C4-2B (cell line): ENCODE measurements at regions not wholly inside any gene's neighbourhood (a gene's known extent, or its start where the extent isn't known, plus 50 kb on each side); places are given as distances from the start of the nearest gene placed in this dataset.

Experiments used
- H3K27ac ChIP-seq: fragments of 450-650 bp; 2 replicates; pipeline ENCODE4 v1.5.1; 2017
- CTCF ChIP-seq: fragments of 450-650 bp; conservative IDR thresholded peaks from 2 replicates; pipeline ENCODE4 v1.5.1; 2017; ENCODE audit warnings: mild to moderate bottlenecking
- ZFX ChIP-seq: fragments of 450-650 bp; IDR thresholded peaks from 2 replicates; pipeline ENCODE4 v1.6.1; 2017

DNA sequence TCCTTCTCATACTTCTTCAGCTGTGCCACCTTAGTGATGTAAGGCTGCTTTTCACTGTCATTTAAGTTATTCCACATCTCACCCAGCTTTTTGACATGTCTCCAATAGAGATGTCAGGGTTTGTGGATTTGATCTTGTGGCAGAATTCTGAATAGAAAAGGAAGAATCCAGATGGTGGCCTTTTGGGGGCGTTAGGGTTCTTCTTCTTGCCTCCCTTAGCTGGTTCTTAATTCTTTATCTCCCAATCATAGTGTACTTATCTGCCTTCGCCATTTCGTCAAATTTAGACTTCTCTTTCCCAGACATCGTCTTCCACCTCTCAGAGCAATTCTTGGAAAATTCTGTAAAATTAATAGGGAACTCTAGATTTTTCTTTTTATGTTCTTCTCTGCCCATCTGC is 422.9 kb downstream of the GJA1 start:
- TF ChIP-seq ZFX, result no peak
- no peak for TF ChIP-seq CTCF
- H3K27ac ChIP-seq, result no peak overlapping the region

GRCh38 chr6:121858986-121859385 is 423.5 kb downstream of the GJA1 start:
- H3K27ac ChIP-seq, result no peak overlapping the region
- no peak for TF ChIP-seq CTCF
- TF ChIP-seq ZFX, result no peak

DNA sequence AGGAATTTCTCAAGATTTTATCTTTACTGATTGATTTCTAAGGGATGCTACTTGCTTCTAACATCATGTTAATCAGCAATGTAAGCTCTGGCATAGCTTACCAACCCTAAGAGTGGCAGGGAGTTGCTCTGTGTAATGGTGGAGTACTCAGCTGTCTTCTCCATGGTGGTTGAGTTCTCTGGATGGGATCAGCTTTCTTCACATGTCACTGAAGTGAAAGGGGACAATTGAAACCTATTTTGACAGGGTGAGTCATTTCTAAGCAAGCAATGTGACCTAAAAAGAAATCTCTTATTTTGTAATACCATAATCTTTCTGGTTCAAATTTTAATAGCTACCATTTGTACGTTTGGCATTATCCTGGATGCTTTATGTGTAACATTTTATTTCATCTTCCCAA is 430.4 kb downstream of the GJA1 start:
- TF ChIP-seq CTCF (no peak), ZFX (no peak)

DNA sequence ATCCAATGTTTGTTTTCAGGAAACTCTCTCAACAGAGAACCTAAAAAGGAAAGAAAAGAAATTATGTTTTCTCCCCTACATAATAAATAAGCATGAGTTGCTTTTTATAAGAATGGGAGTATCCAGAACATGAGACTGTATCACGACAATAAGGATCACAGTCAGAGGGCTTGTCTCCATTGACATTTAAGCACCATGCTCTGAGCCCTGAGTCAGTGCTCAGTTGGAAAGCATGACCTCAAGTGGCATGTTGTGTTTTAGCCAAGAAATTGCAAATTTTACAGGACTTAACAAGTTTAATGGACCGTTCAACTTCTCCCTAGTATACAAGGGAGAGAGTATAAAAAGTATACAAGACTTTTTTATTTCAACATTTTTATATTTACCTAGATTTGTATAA is 431.6 kb downstream of the GJA1 start:
- no peak overlapping the region for H3K27ac ChIP-seq
- no peak for TF ChIP-seq ZFX
- no peak for TF ChIP-seq CTCF

More for the DNA sequence above, 430.4 kb downstream of the GJA1 start:
- no peak overlapping the region for H3K27ac ChIP-seq

DNA sequence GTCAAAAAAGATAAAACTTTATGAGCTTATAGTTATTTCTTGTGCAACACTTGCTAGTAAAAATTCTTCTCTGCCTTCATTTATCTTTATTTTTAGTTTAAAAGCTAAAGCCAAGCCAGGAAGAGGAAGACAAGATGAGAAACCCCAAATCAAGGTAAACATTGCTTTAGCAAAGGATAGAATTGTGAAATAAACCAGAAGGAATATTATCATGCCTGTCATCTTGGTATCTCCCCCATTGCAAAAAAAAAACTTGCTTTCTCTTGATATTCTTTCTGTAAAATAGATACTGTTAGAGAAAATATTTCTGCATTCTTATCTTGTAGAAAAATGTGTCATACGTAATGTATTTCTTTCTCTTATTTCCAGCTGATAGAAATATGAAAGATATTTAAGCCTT is 432.8 kb downstream of the GJA1 start:
- H3K27ac ChIP-seq, result no peak overlapping the region
- no peak for TF ChIP-seq ZFX
- no peak for TF ChIP-seq CTCF

GRCh38 chr6:121873595-121873994 is 438.1 kb downstream of the GJA1 start:
- TF ChIP-seq CTCF (no peak), ZFX (no peak)
- no peak overlapping the region for H3K27ac ChIP-seq

- TF ChIP-seq CTCF (no peak), ZFX (no peak)
- H3K27ac ChIP-seq, result no peak overlapping the region
Measured at GRCh38 chr6:121876721-121877120, 441.3 kb downstream of the GJA1 start.
